HepG2 (cell line): ENCODE measurements at regions not wholly inside any gene's neighbourhood (a gene's known extent, or its start where the extent isn't known, plus 50 kb on each side); places are given as distances from the start of the nearest gene placed in this dataset.
A peak's percentile ranks its signal among the peaks of the same experiment; 100 is the strongest.

Experiments used
- ATAC-seq: fragments of 200-7000 bp; cut with Tn5 transposase; 3 replicates; pipeline ENCODE4 v1.9.1; 2020; ENCODE audit warnings: mild to moderate bottlenecking, moderate library complexity
- BruUV-seq: library from RNA; stranded (reverse); fragments of 400-500 nt; replicated peaks from 2 replicates; lab custom pipeline; 2021; lab: Mats Ljungman, UMichigan
- CTCF ChIA-PET: fragments of 300-600 bp; formaldehyde crosslinking; extraction: SDS; loops from one replicate; lab custom pipeline; 2021; ENCODE audit warnings: low total read pairs, inconsistent platforms, low intra/inter-chr PET ratio; lab: Yijun Ruan, JAX
- POLR2A ChIA-PET: fragments of 350-600 bp; sonication (Branson Sonifier 250); formaldehyde crosslinking; loops from one replicate; lab custom pipeline; 2020; ENCODE audit warnings: antibody characterized with exemption, inconsistent platforms; lab: Yijun Ruan, JAX
- DNase-seq: peaks from one replicate; pipeline ENCODE4 v3.0.0-alpha.2; 2015; ENCODE audit warnings: low spot score
- FAIRE-seq: peaks from 3 replicates; lab custom pipeline; 2011; peaks lifted over from hg19 to GRCh38; lab: Jason Lieb, UNC
- H2AFZ ChIP-seq: one replicate; pipeline ENCODE4 v1.6.1; 2011; ENCODE audit warnings: low read length, inconsistent platforms
- H3K27ac ChIP-seq: fragments of 300-600 bp; 3 replicates; pipeline ENCODE4 v1.8.0; 2011; ENCODE audit warnings: mixed run types, mild to moderate bottlenecking, mixed read lengths, low read length, inconsistent platforms; ENCODE audit not compliant: insufficient read depth; ENCODE audit errors: extremely low read length
- H3K27me3 ChIP-seq, 2 experiments: fragments of 200-600 bp in 1 of 2; 2 replicates in 1 of 2; 3 replicates in 1 of 2; pipeline versions ENCODE4 v1.6.0 to v1.8.0; 2011; ENCODE audit warnings: low read length in 2 of 2, mild to moderate bottlenecking in 2 of 2, moderate library complexity in 2 of 2, inconsistent platforms in 1 of 2; ENCODE audit not compliant: insufficient read depth in 2 of 2, control insufficient read depth in 1 of 2
- H3K36me3 ChIP-seq, 2 experiments: fragments of 200-600 bp in 1 of 2; replicated peaks in 1 of 2; 2 replicates in 1 of 2; 3 replicates in 1 of 2; pipeline versions ENCODE4 v1.5.1 to v1.8.0; 2011; ENCODE audit warnings: low read length in 2 of 2, inconsistent platforms in 1 of 2; ENCODE audit not compliant: insufficient read depth in 2 of 2, control insufficient read depth in 1 of 2
- H3K4me1 ChIP-seq: 2 replicates; pipeline ENCODE4 v1.5.1; 2012; ENCODE audit warnings: low read length, inconsistent platforms; ENCODE audit not compliant: insufficient read depth
- H3K4me2 ChIP-seq: 2 replicates; pipeline ENCODE4 v1.6.0; 2011; ENCODE audit warnings: low read depth, low read length, inconsistent platforms
- H3K4me3 ChIP-seq, 3 experiments: fragments of 200-600 bp in 1 of 3; sonication (generic), shearing (Covaris generic) in 1 of 3; replicated peaks in 1 of 3; 2 replicates each; pipeline ENCODE4 v1.5.1; 2011 to 2016; ENCODE audit warnings: low read length in 3 of 3, inconsistent platforms in 2 of 3, low read depth in 2 of 3, mild to moderate bottlenecking in 2 of 3, control low read depth in 1 of 3, mixed read lengths in 1 of 3; ENCODE audit not compliant: insufficient read depth in 1 of 3
- H3K79me2 ChIP-seq: one replicate; pipeline ENCODE4 v1.6.1; 2011; ENCODE audit warnings: low read length, inconsistent platforms; ENCODE audit not compliant: insufficient read depth
- H3K9ac ChIP-seq: 2 replicates; pipeline ENCODE4 v1.6.0; 2011; ENCODE audit warnings: mild to moderate bottlenecking, low read depth, low read length, inconsistent platforms; ENCODE audit not compliant: insufficient read depth
- H3K9me3 ChIP-seq: 2 replicates; pipeline ENCODE4 v1.5.1; 2012; ENCODE audit warnings: mild to moderate bottlenecking, low read length
- H4K20me1 ChIP-seq: 2 replicates; pipeline ENCODE4 v1.6.0; 2011; ENCODE audit warnings: inconsistent platforms, mild to moderate bottlenecking, low read length, moderate library complexity; ENCODE audit not compliant: insufficient read depth
- FOSL2 ChIP-seq: sonication (generic); formaldehyde crosslinking; IDR thresholded peaks from 2 replicates; pipeline ENCODE4 v1.4.0; 2020; ENCODE audit warnings: missing genetic modification reagents
- PPARG ChIP-seq: conservative IDR thresholded peaks from 2 replicates; pipeline ENCODE4 v1.6.1; 2016; ENCODE audit warnings: missing biosample characterization, missing genetic modification reagents
- RBFOX2 ChIP-seq: fragments of 200-400 bp; formaldehyde crosslinking; IDR thresholded peaks from 2 replicates; pipeline ENCODE4 v1.6.1; 2017; ENCODE audit warnings: low read depth, mild to moderate bottlenecking, low read length
- SP4 ChIP-seq: sonication (generic); formaldehyde crosslinking; IDR thresholded peaks from 2 replicates; pipeline ENCODE4 v1.8.1; 2023; ENCODE audit warnings: mild to moderate bottlenecking, missing genetic modification reagents
- ZNF33A ChIP-seq: sonication (generic); formaldehyde crosslinking; IDR thresholded peaks from 2 replicates; pipeline ENCODE4 v1.5.1; 2020; ENCODE audit warnings: missing genetic modification reagents, mild to moderate bottlenecking, moderate library complexity, borderline replicate concordance
- WGBS: methylation state at CpG from one replicate; pipeline ENCODE4 v1.1.6; 2017; ENCODE audit warnings: low lambda C conversion rate; 5-methylcytosine and 5-hydroxymethylcytosine counted together
- in situ Hi-C: cut with HindIII; loops from 2 replicates; pipeline ENCODE4 v1.10.0; 2017; ENCODE audit warnings: low pct_unique_long_range_greater_than_20kb; ENCODE audit not compliant: extremely low pct_ligation_motif_present
- intact Hi-C: fragments of 100-400 bp; cut with micrococcal nuclease; formaldehyde crosslinking; loops from one replicate; pipeline ENCODE4 v1.10.0; 2022; ENCODE audit not compliant: unreplicated experiment

GRCh38 chr10:121089434-121089833 is 238.3 kb downstream of the WDR11 start:
- no peak for FAIRE-seq
- Histone ChIP-seq H3K27ac (no peak overlapping the region), H3K79me2 (no peaks in the 10 kb centered on the region), H3K9me3 (no peaks in the 10 kb centered on the region), H3K9ac (no peak overlapping the region), H3K4me2 (no peak overlapping the region), H4K20me1 (no peaks in the 10 kb centered on the region), H3K4me1 (peaks cover 6% of the 10 kb centered on the region; the same call in 1 of the 2 replicates), H3K4me3 (no peak overlapping the region), H3K36me3 (no peaks in the 10 kb centered on the region), H3K27me3 (no peaks in the 10 kb centered on the region), H2AFZ (no peak overlapping the region)
- ChIA-PET POLR2A (no interaction called here), CTCF (no interaction called here)
- TF ChIP-seq SP4 (CRISPR knock-in tag) (no peak), PPARG (CRISPR knock-in tag) (no peak)
- WGBS, result 33% methylated on average over 3 of the region's 3 CpGs
- BruUV-seq, result no TSS peak
- intact Hi-C loops, result no loop called here
- no peak for DNase-seq
- no peak for ATAC-seq
- in situ Hi-C loops, result no loop called here

- ChIA-PET CTCF (no interaction called here), POLR2A (no interaction called here)
- 47% methylated on average over 5 of the region's 5 CpGs for WGBS
- H3K79me2 ChIP-seq, result no peaks in the 10 kb centered on the region
- H3K4me1 ChIP-seq, result peaks cover 11% of the 10 kb centered on the region
- ATAC-seq (no peak), DNase-seq (no peak), FAIRE-seq (no peak)
- H3K4me2 ChIP-seq, result no peak overlapping the region
- no peak overlapping the region for H3K9ac ChIP-seq
- no peak overlapping the region for H2AFZ ChIP-seq
- no peaks in the 10 kb centered on the region for H3K9me3 ChIP-seq
- intact Hi-C loops (no loop called here), in situ Hi-C loops (no loop called here)
- no peaks in the 10 kb centered on the region for H3K27me3 ChIP-seq
- no peaks in the 10 kb centered on the region for H3K36me3 ChIP-seq
- no peak overlapping the region for H3K27ac ChIP-seq
- no TSS peak for BruUV-seq
- H3K4me3 ChIP-seq, result no peak overlapping the region
- no peaks in the 10 kb centered on the region for H4K20me1 ChIP-seq
- no peak for TF ChIP-seq ZNF33A (CRISPR knock-in tag)
- peak; percentile 39; the same call in 1 of the 2 replicates for TF ChIP-seq FOSL2
- TF ChIP-seq RBFOX2, result no peak
Measured at GRCh38 chr10:121091961-121092719, 241.0 kb downstream of the WDR11 start.
